ENCODE measurements at regions not wholly inside any gene's neighbourhood (a gene's known extent, or its start where the extent isn't known, plus 50 kb on each side); places are given as distances from the start of the nearest gene placed in this dataset.
"Not testable (repeated sequence)": the region's sequence is repeated elsewhere in the genome, so short reads cannot be mapped to it uniquely, and the experiment has no call there.

DNA sequence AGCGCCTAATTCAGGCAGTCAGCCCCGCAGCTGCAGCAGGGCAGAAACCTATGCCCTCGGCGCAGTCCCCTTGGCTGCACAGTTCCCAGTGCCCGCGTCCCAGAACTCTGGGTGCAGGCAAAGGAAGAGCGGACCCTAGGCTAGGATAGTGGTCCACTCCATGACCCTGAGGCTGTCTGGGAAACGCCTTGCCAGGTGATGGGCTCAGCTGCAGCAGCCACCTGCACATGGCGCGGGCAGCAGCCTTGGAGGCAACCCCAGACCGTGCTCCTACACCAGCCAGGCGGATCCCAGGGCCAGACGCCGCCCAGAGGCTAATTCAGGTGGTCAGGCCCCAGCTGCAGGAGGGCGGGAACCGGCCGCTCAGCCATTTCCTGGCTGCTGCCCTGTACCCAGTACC is 83.0 kb downstream of the POTEC start:
- DNase-seq (ENCODE audit: low spot score) = not testable (repeated sequence)

DNA sequence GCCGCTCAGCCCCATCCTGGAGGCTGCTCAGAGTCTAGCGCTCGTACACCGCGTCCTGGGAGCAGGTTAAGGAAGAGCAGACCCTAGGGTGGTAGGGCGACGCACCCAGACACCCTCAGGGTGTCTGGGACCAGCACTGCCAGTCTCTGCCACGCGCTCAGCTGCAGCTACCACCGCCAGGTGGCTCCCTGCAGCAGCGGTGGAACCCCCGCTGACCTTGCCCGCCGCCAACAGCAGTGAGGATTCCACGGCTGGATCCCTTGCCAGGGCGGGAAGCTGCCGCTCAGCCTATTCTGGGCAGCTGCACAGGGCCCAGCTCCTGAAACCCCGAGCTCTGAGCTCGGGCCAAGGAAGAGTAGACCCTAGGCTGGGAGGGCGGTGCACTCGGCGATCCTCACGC is 83.6 kb downstream of the POTEC start:
- DNase-seq (ENCODE audit: low spot score) = not testable (repeated sequence)

DNA sequence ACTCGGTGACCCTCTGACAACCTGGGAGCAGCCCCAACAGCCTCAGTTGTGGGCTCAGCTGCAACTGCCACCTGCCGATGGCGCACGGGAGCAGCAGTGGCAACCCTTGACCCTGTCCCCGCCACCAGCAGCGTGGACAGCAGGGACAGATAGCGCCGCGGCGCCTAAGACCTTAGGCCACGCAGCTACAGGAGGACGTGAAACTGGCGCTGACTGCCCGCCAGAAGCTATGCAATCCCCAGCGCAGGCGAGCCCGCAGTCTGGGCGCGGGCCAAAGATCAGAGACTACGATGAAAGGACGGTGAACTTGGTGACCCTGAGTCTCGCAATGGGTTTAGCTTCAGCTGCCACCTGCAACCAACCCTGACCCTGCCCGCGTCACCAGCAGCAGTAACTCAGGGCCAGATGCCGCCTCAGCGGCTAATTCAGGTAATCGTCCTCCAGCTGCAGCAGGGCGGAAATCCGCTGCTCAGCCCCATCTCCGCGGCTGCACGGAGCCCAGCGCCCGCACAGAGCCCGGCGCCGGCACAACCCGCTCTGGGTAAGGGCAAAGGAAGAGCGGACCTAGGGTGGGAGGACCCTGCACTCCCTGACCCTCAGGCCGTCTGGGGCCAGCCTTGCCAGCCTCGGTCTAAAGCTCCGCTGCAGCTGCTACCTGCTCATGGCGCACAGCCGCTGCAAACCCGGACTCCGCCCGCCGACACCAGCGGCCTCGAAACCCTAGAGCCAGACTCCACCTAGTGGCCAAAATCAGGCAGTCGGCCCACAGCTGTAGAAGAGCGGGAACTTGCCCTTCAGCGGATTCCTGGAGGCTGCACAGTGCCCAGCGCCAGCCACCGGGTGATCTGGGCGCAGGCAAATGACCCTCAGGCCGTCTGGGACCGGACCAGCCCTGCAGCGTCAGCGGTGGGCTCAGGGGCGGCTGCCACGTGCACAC is 85.1 kb downstream of the POTEC start:
- peak; percentile 70 for DNase-seq (ENCODE audit: low spot score)

DNA sequence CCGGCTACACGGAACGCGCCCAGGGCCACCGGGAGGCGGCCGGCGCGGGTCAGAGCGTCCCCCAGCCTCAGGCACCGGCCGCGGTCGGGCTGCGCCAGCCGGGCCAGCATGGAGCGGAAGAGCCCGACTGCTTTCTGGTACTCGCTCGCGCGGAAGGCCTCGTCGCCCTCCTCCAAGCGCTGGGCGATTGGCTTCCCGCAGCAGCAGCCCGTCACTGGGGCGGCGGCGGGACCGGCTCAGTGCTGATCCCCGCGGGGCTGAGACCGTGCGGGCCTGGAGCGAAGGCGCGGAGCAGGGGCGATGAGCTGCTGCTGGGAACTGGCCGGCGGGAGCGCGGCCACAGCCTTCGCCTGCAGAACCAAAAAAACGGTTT is 92.8 kb downstream of the POTEC start:
- not testable (repeated sequence) for DNase-seq (ENCODE audit: low spot score)

DNA sequence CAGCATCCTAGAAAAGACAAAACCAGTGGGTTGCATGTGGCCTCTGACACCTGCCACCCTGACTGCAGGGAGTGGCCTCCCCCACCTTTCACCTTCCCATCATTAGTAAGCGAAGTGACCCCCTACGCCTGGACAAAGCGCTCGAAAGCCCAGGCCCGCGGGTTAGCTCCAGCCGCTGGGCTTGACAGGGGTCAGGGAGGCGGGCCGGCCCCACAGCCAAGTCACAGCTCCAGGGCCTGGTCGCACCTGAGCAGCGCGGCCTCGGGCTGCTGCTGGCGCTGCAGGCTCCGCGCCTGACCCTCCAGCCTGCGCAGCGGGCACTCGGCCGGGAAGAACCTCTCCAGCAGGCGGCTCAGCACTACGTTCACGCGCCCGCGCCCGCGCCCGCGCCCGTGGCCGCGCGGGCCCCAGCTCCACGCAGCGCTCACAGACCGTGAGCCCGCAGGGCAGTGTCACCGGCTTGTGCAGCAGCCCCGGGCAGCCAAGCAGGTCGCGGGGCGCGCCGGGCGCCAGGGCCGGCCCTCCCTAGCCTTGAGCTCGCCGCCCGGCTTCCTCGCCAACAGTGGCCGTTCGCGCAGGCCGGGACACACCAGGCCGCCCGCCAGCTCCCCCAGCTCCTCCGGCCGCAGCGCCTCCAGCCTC is 93.3 kb downstream of the POTEC start:
- DNase-seq (ENCODE audit: low spot score) = peak; percentile 13

DNA sequence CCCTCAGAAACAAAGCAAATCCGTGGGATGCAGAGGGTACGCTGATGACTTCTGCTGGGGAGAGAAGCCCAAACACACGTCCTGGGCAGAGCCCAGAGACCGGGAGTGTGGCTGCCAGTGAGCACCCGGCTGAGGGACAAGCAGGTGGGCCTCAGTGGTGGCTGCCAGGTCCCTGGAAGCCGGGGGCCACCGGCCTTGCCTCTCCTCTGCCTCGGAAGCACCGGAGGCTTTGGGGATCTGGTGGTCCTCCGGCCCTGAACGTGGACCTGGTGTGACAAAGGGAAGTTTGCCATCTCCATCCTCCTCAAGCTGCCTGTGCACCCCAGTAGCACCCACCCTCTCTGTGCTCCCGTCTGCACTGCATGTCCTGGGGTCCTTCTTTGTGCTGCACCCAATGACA is 94.3 kb downstream of the POTEC start:
- DNase-seq (ENCODE audit: low spot score) = not testable (repeated sequence)

DNA sequence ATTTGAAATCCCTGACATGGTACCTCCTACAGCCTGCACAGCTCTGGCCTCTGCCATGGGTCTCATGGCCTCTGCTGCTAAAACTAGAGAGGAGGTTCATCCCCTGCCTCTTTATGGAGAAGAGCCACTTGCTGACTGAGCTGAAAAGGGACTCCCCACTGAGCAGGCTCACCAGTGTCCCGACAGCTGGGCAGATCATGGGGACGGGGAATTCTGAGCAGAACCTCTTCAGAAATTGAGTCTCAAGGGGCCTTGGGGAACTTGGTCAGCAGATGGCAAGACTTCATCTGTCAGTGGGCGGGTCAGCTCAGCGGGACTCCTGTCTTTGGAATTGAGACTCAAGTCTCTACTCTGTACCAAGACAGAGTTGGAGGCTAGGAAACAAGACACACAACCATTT is 95.7 kb downstream of the POTEC start:
- DNase-seq (ENCODE audit: low spot score) = not testable (repeated sequence)

DNA sequence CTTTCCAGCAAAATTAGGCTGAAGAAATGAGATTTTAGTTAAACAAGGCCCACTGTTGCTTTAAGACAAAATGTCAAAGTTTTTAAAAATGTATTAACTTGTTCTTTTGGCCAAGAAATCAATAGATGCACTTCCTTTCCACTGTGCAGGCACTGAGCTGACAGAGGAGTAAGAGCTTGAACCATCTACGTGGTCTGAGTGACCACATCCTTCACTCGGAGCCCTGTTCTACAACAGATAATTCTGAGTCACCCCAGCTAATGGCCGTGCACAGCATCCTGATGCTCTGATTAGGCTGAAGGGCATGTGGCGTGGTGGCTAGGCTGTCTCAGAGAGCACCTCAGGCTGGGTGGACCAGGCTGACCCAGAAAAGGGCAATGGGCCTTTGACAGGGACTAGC is 107.9 kb downstream of the POTEC start:
- not testable (repeated sequence) for DNase-seq (ENCODE audit: low spot score)

DNA sequence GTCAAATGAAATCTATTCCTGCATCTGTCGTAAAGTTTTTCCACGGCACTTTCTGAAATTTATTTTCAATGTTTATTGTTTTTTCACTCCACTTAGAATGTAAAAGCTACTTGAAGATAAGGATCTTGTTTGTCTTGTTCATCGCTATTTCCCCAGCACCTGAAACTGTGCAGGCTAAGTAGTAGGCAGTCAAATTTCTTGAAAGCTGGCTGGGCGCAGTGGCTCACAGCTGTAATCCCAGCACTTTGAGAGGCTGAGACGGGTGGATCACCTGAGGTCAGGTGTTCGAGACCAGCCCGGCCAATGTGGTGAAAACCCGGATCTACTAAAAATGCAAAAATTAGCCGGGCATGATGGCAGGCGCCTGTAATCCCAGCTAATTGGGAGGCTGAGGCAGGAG is 111.0 kb downstream of the POTEC start:
- DNase-seq (ENCODE audit: low spot score) = not testable (repeated sequence)

DNA sequence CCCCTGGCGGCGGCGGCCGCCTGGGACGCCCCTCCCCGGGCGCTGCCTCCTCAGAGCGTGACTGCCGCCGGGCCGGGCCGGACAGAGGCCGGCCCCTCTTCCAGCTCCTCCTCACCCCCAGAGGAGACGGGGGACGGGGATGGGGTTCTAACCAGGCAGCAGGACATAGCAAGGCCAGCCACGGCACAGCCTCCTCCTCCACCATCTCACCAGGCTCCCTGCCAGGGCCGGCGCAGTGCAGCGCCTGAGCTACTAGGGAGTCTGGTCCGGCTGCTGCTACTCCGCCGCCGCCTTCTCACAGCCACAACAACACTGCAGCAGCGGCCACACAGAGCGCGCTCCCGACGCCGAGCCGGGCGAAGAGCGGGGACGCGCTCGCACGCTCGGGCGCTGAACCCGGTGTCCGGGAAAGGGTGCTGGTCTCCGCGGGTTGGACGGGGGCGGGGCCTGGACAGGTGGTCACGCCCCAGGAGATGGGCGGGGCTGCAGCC is 112.3 kb downstream of the POTEC start:
- peak; percentile 83 for DNase-seq (ENCODE audit: low spot score)

DNA sequence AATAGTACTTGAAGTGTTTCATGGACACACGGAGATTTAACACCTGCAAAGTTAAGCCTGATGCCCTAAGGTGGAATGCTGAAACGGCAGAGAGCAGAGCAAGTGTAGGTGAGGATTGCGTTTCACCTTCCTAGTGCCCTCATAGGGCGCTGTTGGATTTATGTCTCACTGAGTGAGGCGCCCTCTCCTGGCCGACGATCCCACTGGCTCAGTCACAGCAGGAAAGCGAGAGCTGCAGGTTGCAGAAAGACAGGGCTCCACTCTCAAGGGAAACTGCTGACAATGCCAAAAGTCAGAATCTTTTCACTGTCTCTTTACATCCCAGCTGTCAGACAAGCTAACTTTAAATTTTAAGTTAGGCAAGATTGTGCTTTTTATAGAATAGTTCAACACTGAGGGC is 127.6 kb downstream of the POTEC start:
- DNase-seq (ENCODE audit: low spot score) = peak; percentile 25

DNA sequence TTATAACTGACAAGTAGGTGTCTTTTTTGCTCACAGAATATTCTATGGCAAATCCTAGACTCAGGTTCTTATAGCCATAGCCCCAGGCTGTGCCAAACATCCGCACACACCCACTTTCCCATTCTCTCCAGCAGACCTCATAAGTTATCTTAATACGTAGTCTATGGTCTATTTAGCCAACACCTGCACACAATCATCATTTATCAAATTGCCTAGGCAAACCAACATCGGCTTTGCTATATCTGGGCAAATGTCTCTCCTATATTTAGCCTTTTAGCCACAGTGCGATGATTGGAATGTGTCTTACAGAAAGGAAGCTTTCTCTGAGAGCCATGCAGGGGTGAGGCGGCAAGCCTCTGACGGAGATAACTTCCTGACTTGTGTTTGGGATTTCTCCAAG is 128.0 kb downstream of the POTEC start:
- DNase-seq (ENCODE audit: low spot score) = not testable (repeated sequence)

DNA sequence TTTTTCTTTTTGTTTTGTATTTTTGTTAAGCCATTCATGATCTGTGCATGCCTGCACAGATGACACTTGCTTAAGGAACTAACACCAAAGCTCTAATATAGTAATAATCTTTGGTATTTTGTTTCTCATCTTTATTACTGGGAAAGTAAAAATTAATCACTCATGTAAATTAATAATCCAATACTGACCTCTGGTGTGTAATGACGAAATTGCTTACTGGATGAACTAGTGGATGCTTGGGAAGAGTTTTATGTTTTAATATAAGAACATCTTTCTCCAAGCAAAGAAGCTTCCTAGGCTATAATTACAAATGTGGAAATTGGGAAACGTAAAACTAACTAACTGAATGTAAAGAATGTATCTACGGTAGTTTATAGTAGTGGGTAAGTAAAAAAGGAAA is 147.9 kb downstream of the POTEC start:
- DNase-seq (ENCODE audit: low spot score) = not testable (repeated sequence)

DNA sequence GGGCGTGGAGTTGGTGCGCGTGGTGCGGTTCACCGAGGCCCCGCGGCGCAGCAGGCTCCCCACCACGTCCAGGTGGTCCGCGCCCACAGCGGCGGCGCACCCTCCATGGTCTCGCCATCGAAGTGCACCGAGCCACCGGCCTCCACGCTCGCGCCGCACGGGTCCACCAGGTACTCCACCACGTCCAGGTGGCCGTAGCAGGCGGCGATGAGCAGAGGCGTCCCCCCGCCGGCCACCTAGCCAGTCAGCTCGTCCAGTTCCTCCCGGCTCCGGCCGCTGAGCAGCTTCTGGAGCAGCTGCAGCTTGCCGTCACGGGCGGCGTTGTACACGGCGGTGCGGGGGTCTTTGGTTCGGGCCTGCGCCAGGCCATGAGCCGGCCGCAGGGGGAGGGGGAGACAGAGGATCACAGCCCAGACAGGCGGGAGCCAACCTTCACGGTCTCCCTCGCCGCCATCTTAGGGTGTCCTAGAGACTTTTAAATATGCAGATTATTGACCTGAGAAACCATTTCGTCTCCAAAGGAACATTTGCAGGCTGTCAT is 149.8 kb downstream of the POTEC start:
- DNase-seq (ENCODE audit: low spot score) = not testable (repeated sequence)

DNA sequence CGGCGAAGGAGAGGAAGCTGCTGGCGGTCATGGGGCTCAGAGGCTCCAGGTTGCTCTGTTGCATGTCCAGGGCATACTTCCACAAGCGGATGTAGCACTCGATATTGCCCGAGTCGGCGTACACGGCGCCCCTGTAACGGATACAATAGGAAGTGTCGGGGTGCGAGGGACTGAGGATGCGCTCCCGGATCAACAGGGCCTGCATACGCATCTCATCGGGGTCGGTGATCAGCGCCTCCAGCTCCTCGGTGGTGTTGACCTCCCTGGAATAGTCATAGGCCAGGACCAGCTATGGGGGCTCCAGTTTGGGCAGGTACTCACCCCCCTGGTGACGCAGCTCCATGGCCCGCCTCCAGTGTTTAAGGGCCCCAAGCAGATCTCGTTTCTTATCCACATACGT is 150.8 kb downstream of the POTEC start:
- DNase-seq (ENCODE audit: low spot score) = not testable (repeated sequence)

DNA sequence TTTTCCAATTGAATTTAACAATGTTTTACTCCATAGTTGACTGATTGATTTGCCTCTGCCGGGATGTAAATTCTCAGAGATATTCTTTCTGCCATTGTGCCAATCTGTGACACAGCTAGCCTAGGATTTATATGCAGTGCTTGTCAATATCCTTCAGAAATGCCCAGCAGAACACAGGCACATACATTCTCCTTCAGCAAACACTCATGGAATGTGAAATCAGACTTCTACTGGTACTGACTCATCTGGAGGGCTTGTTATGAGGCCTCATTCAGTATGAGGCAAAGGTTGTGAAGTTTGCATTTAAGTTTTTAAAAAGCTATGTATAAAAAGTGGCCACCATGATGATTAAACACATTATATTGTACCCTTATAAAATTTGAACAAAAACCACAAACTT is 158.4 kb downstream of the POTEC start:
- not testable (repeated sequence) for DNase-seq (ENCODE audit: low spot score)

DNA sequence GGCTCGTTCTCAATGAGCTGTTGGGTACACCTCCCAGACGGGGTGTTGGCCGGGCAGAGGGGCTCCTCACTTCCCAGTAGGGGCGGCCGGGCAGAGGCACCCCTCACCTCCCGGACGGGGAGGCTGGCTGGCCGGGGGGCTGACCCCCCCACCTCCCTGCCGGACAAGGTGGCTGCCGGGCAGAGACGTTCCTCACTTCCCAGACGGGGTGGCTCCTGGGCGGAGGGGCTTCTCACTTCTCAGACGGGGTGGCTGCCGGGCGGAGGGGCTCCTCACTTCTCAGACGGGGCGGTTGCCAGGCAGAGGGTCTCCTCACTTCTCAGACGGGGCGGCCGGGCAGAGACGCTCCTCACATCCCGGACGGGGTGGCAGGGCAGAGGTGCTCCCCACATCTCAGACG is 160.7 kb downstream of the POTEC start:
- DNase-seq (ENCODE audit: low spot score) = not testable (repeated sequence)

DNA sequence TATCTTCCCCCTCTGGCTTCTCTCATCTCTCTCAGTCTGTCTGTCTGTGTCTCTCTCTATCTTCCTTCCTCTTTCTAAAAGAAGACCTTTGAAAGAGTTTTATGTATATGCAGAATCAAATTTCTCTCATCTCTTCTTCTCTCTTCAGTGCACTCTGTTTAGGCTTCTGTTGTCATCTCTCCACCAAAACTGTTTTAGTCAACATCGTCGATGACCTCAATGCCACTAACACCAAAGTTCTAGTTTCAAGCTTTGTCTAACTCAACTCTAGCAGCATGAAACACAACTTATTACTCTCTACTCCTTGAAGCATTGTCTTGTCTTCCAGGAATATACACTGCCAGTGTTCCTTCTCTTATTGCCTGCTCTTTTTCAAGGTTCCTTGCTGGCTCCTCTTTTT is 163.9 kb downstream of the POTEC start:
- DNase-seq (ENCODE audit: low spot score) = not testable (repeated sequence)

DNA sequence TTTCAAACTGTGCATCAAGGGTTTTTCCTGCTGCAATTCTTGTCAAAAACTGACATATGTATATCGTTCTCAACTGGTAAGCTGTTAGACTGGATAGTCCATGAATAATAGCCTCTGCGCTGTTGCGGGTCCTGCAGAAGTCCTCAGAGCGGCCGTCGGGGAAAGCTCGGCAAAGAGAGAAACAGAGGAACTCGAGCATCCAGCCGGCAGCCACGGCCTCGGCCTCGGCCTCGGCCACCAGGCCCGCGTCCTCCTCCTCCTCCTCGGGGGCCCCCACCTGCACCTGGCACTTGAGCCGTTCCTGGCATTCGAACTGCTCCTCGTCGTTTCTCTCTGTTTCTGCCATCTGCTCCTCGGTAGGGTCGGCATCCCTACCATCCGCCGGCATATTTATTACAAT is 165.0 kb downstream of the POTEC start:
- not testable (repeated sequence) for DNase-seq (ENCODE audit: low spot score)

DNA sequence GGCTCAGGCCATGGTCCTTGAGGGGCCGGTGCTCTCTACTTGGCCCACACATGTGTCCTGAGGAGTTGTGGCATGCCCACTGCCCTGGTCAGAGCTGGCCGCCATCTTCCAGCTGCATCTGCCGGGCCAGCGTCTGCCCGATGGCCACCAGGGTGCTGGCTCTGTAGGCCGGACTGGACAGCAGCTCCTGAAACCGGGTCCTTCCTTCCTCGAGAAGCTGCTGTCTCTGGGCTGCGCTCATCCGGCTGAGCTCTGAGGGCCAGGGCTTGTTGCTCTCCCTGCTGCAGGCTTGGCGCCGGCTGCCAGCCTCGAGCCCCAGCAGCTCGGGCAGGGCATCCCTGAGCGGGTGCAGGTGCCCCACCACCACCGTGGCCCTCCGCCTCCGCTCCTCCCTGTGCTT is 182.1 kb downstream of the POTEC start:
- DNase-seq (ENCODE audit: low spot score) = not testable (repeated sequence)

DNA sequence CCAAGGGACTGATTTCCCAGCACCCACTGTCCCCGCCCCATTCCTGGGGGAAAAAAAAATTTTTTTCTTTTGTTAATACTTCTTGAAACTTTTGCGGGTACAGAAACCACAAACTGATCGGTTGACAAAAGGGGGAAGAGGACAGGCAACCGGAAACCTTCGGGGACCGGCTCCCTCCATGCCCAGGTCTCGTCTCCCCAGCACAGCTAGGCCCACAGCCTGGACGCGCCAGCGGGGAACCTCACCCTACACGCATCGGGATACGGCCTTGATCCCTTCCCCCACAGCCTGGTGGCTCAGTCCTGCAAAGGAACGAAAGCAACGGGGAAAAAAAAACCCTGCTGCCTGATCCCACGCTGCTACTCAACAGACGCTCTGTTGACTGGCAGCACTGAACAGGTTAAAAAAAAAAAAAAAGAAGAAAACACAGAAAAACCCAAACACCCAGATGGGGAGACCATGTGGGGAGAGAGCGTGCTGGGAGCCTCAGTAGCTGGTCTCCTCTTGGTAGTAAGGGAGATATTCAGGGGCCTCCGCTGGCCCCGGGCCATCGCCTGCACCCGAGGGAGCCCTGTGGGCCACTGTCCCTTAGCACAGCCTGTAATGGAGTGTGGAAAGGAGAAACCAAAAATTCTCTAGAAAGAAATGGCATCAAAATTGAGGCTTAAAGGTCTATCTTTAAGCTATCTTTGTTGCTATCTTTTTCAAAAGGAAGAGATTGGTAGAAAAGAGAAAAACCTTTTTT is 185.7 kb downstream of the POTEC start:
- not testable (repeated sequence) for DNase-seq (ENCODE audit: low spot score)

DNA sequence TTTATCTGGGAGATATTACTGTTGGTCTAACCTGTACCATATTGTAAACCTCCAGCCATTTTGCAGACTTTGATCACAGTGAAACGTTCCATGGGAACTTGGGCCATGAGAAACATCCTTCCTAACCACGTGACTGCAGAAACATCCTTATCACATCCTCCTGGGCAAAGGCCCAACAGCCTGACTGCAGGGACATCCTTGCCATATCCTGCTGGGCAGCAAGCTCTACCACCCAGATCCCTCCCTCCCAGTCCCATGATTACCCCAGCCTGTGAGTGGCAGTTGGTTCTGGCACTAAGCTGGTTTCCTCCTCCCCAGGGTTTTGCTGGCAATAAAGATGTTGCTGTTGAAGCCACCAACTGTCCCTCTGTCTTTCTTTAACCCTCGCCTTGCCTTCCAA is 201.2 kb downstream of the POTEC start:
- DNase-seq (ENCODE audit: low spot score) = not testable (repeated sequence)

Data from mucosa of gallbladder (tissue), 1 donor.